Activated T-cell treated with anti-CD3 and anti-CD28 coated beads for 24 hours (primary cell): ENCODE measurements at regions not wholly inside any gene's neighbourhood (a gene's known extent, or its start where the extent isn't known, plus 50 kb on each side); places are given as distances from the start of the nearest gene placed in this dataset.

Experiments
- DNase-seq: peaks from one replicate; pipeline ENCODE4 v3.0.0-alpha.2; 2020; ENCODE audit warnings: low read depth

- no peak for DNase-seq
These were observed 54.8 kb downstream of the NOG start for GRCh38 chr17:56648321-56648720.

- DNase-seq = no peak
These were observed 55.3 kb downstream of the NOG start for GRCh38 chr17:56648806-56649205.

- no peak for DNase-seq
These were observed 59.1 kb downstream of the NOG start for GRCh38 chr17:56652628-56653027.

- peak; percentile 61 for DNase-seq
These were observed 60.4 kb downstream of the NOG start for GRCh38 chr17:56653877-56654276.

- DNase-seq = no peak
These were observed 63.3 kb downstream of the NOG start for GRCh38 chr17:56656701-56657327.

- DNase-seq = no peak
These were observed 65.1 kb downstream of the NOG start for GRCh38 chr17:56658648-56659047.

GRCh38 chr17:56659622-56660021, 66.1 kb downstream of the NOG start:
- no peak for DNase-seq

- no peak for DNase-seq
These were observed 68.4 kb downstream of the NOG start for GRCh38 chr17:56661906-56662305.

GRCh38 chr17:56665864-56666263, 72.4 kb downstream of the NOG start:
- DNase-seq = no peak

- DNase-seq = no peak
These were observed 74.5 kb downstream of the NOG start for GRCh38 chr17:56667925-56668458.

- no peak for DNase-seq
These were observed 78.7 kb downstream of the NOG start for GRCh38 chr17:56672195-56672594.

GRCh38 chr17:56674401-56674925, 81.0 kb downstream of the NOG start:
- DNase-seq = no peak

GRCh38 chr17:56675876-56676660, 82.6 kb downstream of the NOG start:
- DNase-seq = no peak

GRCh38 chr17:56676810-56677209, 83.3 kb downstream of the NOG start:
- no peak for DNase-seq

- DNase-seq = no peak
These were observed 85.0 kb downstream of the NOG start for GRCh38 chr17:56678249-56679114.

GRCh38 chr17:56679115-56679776, 85.7 kb downstream of the NOG start:
- DNase-seq = no peak

GRCh38 chr17:56679777-56680422, 86.4 kb downstream of the NOG start:
- DNase-seq = no peak

GRCh38 chr17:56680676-56681075, 87.2 kb downstream of the NOG start:
- DNase-seq = no peak

GRCh38 chr17:56681561-56682266, 88.2 kb downstream of the NOG start:
- no peak for DNase-seq

- DNase-seq = no peak
These were observed 94.7 kb downstream of the NOG start for GRCh38 chr17:56688151-56688550.
